ENCODE measurements at regions not wholly inside any gene's neighbourhood (a gene's known extent, or its start where the extent isn't known, plus 50 kb on each side); places are given as distances from the start of the nearest gene placed in this dataset.

DNA sequence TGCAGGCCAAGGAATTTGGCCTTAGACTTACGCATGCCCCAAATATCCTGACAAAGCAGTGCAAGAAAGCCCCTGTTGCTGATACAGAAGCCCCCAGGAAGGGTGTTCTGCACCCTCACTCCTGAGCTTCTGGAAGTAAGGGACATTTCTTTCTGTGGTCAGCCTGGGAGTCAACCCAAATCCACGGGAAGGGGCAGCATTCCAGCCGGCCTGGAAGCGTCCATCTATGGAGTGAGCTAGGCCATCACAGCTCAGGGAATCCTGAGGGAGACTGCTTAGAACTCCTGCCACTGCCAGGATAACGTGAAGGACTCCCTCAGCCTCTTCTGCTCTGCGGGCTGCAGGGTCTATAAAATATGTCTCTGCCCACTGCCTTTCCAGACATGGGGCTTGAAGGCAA lies 173.9 kb downstream of the ANAPC1 start:
- no peak for TF ChIP-seq CTCF (IDR thresholded peaks at IDR 0.05)
- no peak for TF ChIP-seq POLR2A (IDR thresholded peaks at IDR 0.05)

Data from esophagus squamous epithelium (tissue), 4 donors.